ENCODE measurements at regions not wholly inside any gene's neighbourhood (a gene's known extent, or its start where the extent isn't known, plus 50 kb on each side); places are given as distances from the start of the nearest gene placed in this dataset.

DNA sequence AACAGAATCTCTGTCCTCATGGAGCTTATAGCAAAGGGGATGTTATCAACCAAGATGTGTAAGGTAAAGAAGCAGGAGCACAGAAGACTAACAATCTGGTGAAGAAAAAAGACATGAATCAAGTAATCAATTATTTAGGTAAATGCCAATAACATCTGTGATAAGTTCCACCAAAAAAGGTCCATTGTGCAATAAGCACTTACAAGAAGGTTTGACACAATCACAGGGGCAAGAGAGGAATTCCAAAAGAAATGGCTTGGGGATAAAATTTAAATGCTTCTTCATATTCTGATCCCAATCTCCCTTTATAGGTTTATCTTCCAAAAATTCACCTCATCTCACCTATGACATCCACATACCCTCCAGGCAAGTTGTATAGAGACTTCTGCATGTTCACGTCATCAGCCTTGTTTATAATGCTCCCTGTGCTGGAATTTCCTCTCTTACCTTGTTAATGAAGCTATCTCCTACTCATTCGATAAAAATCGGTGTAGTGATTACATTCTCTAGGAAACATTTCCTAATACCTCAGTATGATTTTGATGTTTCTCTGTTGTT lies 53.6 kb upstream of the DPT start:
- DNase-seq (ENCODE audit: low read depth): no peak

DNA sequence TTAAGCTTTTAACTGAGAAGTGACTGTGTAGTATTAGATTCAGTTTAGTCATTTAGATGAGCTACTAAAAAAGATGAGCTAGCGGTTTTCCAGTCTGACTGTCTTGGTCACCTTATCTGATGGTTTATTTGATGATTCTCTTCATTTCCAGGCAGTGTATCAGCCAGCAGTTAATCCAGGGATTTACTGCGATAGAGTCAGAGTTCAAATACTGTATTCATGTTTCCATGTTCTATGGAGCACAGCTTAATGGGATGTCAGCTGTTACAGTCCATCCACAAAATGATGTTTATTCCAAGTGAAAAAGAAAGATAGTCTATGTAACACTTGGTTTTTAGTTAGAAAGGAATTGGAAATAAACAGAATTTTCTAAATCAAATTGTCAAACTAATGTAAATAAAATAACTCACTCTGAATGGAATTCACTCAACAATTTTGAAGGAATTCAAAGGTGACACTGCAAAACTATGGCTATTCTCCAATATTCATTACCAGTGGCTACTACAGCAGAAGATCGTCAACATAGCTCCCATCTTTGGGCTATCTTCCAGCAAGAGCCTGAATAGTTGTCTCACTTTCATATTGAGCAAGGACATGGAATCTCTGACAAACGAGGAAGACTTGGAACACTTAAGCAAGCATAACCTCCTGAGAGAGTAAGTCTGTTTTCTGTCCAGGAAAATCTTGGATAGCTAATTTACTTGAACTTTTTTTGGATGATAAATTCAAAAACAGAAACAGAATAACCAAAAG lies 54.6 kb upstream of the DPT start:
- no peak for DNase-seq (ENCODE audit: low read depth)

DNA sequence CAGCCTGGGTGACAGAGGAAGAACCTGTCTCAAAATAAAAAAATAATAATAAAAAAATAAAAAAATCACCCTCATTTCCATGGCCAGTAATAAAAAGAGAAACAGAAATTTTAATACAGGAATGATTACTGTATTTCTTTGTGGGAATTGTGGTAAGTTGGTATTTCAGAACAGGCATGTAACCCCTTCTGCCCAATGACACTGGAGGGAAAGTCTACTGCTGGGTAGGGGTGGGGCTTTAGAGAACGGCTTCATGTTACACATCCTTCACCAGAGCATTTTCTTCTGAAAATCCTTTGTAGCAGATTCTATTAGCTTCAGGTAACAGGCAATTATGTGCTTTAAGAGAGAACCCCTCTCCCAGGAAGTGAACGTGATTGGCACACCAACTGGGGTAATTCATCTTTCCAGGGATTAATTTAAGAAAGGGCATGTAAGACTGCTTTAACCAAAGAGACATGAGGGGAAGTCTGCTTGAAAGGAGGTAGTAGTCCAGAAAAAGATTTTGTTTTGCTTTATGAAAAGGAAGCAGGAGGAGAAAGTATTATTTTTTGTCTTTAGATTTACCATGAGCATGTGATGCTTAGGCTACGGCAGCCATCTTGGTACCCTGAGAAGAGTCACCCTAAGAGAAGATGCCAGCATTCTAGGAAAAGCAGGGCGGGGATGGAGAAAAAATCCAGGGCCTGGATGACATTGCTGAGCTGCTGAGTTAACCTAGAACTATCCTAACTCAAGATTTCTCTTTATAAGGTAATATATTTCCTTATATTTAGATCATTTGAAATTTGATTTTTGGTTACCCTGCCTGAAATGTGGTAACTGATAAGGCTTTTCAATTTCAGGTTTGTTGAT lies 57.7 kb upstream of the DPT start:
- no peak for DNase-seq (ENCODE audit: low read depth)

DNA sequence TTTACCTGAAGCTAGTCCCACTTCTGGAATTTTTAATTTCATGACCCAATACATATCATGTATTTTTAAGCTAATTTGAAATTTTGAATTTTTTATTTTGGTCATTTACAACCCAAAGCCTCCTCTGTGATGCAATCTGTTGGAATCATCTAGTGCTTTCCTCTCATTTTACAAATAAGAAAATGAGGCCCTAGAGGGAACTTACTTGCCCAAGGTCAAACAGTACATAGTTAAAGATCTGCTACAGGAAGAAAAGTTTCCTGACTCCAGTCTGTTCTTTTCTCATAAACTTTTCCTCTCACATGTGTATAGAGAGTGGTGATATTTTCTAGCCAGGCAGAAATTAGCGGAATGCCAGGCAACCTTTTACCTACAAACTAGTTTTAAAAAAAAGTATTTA lies 59.3 kb upstream of the DPT start:
- DNase-seq (ENCODE audit: low read depth): no peak

DNA sequence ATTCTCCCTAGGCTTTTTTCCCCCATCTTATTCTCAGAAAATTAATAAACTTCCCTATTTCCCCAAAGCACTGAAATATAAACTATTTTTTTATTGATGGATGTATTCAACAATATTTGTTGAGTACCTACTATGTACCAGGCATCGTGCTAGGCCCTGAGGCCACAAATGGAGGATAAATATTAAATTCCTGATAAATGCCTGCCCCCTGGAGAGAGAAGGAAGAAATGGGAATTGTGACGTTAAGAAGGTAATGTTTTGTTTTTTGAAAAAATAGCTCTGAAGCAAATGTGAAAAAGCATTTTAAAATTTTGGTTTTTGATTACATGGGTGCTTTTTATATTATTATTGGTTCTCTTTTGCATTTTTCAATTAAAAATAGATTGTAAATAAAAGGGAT lies 60.5 kb upstream of the DPT start:
- no peak for DNase-seq (ENCODE audit: low read depth)

DNA sequence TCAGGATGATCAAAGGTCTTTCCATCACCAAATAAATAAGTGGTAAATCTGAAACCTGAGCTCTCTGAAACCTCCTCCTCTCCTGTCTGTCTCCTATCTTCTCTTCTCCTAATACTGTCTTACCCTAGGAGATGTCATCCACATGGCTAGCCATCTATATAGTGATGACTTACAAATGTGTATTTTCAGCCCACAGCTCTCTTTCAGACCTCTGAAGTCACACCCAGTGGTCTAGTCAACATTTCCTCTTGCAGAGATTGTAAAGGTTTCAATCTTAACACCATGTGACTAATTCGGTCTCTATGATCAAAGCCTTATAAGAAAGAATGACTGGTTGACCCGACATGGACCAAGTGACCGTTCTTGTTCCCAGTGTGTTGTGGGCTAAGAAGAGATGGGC lies 63.1 kb upstream of the DPT start:
- no peak for DNase-seq (ENCODE audit: low read depth)

DNA sequence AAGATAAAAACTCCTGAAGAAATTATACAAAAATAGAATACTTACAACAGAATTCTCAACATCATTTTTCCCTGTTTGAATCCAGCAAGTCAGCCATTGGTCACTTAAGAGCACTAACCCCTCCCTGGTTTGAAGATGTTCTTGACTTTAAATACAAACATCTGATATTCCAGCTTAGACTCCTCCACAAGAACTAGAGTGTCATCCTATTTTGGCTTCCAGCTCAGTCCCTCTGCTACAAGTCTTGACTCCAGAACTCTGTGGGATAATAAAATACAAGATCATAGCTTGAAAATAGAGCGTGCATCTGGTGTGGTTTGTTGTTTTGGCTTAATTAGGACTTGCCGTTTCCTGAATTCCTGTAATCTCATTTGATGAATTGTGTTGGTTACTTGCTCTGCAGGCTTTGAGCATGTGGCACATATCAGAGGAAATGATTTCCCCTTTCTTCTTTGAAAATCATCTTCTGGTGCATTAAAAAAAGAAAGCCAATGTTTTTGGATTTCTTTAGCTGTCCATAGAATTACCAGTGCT lies 63.7 kb upstream of the DPT start:
- no peak for DNase-seq (ENCODE audit: low read depth)

DNA sequence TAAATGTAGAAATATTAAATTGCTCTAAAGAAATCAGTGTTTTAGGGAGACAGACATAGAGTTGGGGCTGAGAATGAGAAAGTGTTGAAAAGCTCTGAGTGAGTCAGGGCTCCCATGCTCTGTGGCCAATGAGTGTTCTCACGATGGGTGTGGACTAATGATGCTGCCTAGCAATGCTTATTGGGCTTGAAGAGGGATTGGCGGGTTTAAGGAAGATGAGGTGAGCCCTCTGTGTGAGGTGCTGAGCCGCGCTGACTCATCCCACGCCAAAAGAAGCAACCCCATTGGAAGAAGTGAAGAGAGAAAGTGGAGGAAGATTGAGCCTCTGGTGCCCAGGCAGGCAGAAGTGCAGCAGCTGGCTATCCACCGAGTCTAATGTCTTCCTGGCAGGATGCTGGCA lies 65.1 kb upstream of the DPT start:
- DNase-seq (ENCODE audit: low read depth): no peak

DNA sequence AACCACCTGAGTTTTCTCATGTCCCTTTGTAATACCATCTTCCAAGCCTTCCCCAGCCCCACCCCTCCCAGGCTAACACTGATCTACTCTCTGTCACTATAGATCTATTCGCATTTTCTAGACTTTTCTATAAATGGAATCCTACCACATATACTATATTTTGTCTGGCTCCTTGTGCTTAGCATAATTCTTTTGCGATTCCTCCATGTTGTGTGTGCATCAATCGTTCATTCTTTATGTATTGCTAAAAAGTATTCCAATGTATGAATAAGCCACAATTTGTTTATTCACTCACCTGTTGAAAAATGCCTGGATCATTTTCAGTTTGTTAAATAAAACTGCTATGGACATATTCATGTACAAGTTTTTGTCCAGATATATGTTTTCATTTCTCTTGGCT lies 66.7 kb upstream of the DPT start:
- DNase-seq (ENCODE audit: low read depth): no peak

DNA sequence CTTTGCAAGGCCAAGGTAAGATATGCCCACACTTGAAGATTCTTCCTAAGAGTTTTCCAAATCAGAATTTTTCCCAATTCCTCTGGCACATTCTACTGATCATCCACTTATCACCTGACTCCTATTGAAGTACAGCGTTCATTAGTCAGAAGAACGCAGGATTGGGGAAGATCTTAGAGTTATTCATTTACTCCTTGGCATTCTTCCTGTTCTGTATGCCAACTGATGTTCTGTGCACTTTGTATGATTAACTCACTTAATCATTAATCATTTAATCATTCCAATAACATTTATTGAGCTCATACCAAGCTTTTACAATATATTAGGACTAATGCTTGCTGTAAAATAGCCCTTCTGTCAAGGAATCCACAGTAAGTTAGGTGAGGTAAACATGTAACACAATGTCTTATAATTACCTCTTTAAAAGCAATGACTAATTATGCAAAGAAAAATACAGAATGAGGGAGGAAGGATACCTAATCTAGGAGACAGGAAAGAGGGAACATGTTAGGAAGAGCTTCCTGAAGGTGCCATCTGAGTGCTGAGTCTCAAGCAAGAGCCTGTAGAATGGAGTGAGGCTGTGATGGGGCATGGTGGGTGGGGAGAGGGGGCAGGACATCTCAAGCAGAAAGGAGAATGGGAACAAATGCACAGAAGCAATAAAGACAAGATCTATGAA lies 71.1 kb upstream of the DPT start:
- no peak for DNase-seq (ENCODE audit: low read depth)

DNA sequence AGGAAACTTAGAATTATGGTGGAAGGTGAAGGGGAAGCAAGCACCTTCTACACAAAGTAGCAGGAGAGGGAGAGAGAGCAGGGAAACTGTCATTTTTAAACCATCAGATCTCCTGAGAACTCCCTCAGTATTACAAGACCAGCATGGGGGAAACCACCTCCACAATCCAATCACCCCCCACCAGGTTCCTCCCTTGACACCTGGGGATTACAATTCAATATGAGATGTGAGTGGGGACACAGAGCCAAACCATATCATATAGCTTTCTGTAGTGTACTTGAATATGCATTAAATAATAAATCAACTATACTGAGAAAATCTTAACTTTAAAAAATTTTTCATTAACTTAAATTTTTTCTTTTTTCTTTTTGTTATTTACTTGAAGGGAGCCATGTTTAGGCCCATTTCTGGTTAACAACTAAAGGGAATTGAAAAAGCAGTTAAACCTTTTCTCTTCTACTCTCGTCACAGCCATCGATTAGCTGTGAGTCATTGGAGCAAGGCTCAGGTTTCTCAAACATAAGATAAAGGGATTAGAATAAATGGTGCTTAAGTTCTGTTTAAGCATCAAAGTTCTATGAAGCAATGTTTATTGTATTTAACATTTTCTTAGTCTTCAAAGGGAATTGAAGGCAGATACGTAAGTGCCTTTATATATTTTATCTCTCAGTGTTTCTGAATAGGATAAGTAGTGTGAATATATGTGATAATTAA lies 72.2 kb upstream of the DPT start:
- no peak for DNase-seq (ENCODE audit: low read depth)

DNA sequence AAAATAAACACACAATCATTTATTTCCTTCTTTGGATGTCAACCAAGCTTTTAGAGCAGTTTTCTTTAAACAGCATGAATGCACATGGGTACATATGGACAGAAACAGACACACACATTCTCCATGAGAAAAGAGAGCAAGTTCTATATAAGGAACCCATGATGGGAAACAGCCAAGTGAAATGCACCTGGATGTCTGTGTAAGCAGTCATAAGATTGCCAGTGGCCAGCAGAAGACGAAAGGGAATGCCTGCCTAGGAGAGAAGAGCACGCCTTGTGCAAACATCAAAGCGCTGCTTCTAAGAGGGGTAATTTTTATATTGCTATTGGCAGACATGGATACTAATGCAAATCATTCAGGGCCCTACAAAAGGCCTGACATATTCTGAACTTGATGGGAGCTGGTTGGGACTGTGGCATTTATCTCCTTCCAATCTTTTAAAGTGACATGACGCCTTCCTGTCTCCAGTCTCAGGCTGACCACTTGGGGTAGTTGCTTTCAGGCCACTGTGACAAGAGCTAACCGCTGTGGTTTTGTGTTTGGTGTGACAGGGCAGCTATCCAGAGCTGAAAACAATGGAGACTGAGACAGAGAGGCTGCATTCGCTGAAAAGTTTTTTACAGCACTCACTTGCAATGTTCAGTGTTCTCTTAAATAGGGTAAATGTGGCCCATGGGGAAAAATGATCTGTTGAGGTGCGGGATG lies 75.0 kb upstream of the DPT start:
- DNase-seq (ENCODE audit: low read depth): no peak

DNA sequence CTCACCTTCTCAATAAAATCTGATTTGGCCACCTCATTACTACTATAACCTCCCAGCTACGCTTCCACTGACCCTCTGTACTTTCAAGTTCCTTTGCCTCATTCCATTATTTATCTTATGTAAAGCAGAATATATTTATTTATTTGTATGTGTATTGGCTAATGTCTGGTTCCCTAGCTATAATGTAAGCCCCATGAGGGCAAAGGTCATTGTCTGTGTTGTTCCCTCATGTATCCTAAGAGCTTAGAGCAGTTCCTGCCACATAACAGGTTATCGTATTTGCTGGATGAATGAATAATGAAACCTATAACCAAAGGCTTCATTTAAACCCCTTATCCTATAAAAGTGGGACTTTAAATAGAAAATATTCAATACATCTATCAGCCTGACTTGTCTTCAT lies 77.9 kb upstream of the DPT start:
- no peak for DNase-seq (ENCODE audit: low read depth)

DNA sequence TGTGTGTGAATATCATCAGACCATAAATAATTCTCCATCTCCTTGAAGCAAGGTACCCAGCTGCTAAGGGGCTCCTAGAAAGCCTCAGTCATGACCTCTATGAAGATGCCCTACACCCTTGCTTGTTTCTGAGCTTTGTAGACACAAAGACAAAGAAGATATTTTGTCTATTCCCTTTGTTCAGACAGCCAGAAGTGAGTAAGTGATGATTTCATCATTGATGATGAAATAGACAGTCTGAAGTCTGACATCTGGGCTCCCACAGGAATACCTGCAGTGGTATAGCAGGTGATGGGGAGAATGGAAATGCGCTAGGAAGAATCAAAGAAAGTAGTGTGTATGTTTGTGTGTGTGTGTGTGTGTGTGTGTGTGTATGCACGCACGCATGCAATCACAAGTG lies 82.2 kb upstream of the DPT start:
- DNase-seq (ENCODE audit: low read depth): no peak

DNA sequence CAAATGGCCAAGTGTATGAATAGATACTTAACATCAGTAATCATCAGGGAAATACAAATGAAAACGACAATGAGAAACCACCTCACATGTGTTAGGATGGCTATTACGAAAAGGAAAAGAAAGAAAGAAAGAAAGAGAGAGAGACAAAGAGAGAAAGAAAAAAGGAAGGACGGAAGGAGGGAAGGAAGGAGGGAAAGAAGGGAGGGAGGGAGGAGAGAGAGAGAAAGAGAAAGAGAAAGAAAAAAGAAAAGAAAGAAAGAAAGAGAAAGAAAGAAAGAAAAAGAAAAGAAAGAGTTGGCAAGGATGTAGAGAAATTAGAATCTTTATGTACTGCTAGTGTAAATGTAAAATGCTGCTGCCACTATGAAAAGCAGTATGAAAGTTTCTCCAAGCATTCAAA lies 90.7 kb upstream of the DPT start:
- DNase-seq (ENCODE audit: low read depth): no peak

DNA sequence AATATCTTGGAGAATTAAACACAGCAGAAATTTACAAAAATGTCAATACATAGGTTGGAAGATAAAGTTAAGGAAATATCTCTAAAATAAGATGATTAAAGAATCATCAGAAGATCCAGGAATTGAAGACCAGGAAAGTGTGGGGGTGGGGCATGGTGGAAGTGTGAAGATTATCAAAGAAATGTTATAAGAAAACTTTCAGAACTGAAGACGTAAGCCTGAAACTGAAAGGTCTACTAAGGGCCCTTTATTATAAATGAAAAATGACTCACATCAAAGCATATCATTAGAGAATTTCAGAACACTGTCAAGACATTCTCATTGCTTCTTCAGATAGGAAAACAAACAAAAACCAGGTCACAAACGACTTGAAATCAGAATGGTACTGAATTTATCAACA lies 92.4 kb upstream of the DPT start:
- no peak for DNase-seq (ENCODE audit: low read depth)

DNA sequence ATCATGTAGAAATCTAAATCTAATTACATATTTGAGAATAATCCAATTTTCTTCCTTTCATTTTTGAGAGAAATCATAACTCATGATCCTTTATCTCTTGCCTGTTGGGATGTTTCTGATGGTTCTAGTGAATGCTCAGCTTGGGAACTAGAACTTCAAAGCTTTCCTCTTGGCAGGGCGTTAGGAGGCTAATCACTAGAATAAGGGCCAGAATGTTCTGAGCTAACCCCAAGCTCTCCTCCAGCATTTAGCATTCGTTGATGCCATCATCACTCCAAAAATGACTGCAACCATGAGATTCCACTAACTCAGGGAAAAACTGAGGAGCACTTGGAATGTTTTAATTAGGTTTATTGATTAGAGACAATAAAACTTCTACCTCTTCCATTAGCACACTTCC lies 93.9 kb upstream of the DPT start:
- DNase-seq (ENCODE audit: low read depth): no peak

DNA sequence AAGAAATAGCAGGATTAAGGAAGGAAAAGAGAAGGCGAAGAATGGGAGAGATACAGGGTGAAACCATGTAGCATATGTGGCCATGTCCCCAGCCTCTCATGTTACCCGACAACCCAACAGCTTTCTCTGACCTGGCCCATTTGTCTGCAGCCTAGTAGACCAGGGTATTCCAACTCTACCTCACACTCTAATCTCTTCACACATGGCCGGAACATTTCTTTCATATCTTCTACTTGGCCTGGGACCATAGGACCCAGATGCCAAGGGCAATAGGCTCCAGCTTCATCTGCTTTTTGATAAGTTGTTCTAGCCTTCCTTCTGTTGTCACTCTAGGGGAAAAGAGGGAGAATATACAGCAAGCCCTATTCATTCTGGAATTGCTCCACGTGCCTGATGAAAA lies 95.0 kb upstream of the DPT start:
- no peak for DNase-seq (ENCODE audit: low read depth)

DNA sequence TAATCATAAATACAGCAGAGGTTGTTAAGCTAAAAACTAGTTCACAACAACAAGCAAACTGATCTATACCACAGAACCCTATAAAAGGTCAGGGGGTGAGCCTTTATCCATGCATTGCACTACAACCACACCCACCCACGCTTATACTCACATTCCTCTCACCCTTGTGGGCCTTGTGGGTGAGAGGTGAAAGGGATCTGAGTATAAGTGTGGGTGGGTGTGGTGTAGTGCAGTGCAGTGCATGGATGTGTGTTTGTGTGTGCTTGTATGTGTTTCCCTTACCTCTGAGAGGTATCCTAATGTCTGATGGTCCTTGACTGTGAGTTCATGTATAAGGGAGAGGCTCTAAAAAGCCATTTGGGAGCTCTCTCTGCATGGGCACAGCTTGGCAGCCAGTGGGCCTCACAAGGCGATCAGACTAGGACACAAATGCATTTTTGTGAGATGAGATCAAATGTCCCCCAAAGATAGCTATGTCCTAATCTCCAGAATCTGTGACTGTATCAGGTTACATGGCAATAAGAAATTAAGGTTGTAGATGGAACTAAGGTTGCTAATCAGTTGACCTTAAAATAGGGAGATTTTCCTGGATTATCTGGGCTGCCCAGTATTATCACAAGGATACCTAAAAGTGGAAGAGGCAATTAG lies 95.5 kb upstream of the DPT start:
- no peak for DNase-seq (ENCODE audit: low read depth)

DNA sequence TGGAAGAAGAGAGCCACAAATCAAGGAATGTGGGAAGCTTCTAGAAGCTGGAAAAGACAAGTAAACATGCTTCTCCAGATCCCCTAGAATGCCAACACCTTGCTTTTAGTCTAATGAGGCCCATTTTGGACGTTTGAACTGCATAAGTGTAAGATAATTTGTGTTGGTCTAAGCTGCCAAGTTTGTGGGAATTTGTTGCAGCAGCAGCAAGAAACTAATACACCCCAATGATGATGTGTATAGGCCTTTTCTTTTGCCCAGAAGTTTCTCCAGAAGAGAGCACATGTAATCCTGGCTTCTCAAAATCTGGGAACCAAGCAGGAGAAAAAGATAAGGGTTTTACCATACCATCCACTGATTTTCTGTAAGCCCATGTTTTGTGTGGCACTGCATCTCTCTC lies 96.1 kb upstream of the DPT start:
- DNase-seq (ENCODE audit: low read depth): no peak

DNA sequence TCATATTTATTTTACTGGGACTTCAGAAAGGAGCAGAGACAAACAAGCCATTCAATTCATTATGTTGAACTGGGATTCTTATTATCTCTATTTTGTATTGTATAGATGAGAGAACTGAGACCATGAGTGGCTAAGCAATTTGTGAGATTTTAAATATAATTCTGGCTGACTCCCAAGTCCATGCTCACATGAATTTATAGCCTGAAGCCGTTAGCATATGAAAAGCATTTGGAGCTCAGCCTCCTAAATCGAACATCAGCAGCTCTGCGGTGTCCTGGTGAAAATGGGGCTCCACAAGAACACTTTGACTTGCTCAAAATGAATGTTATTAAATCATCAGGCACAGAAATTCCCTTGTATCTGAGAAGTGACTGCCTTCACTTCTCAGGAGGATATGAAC lies 96.8 kb upstream of the DPT start:
- DNase-seq (ENCODE audit: low read depth): no peak
